GM23338 (cell line): ENCODE measurements at regions not wholly inside any gene's neighbourhood (a gene's known extent, or its start where the extent isn't known, plus 50 kb on each side); places are given as distances from the start of the nearest gene placed in this dataset.

Source experiments
- ATAC-seq: fragments of 200-7000 bp; cut with Tn5 transposase; 3 replicates; pipeline ENCODE4 v1.9.1; 2020
- DNase-seq: peaks from one replicate; pipeline ENCODE4 v3.0.0-alpha.2; 2015; ENCODE audit warnings: low spot score
- H2AFZ ChIP-seq: fragments of 200-600 bp; sonication (generic); 2 replicates; pipeline ENCODE4 v1.8.0; 2016; ENCODE audit warnings: antibody characterized with exemption, mild to moderate bottlenecking, moderate library complexity
- H3F3A ChIP-seq: fragments of 200-600 bp; sonication (generic); replicated peaks from 2 replicates; pipeline ENCODE4 v1.8.0; 2017; ENCODE audit warnings: antibody characterized with exemption, mixed run types, low read depth
- H3K27ac ChIP-seq: fragments of 200-600 bp; sonication (generic); 2 replicates; pipeline ENCODE4 v1.6.1; 2016; ENCODE audit warnings: low read depth
- H3K27me3 ChIP-seq: fragments of 200-600 bp; sonication (generic); 2 replicates; pipeline ENCODE4 v1.8.0; 2016; ENCODE audit warnings: mild to moderate bottlenecking, mixed run types, moderate library complexity; ENCODE audit not compliant: insufficient read depth
- H3K36me3 ChIP-seq: fragments of 200-600 bp; sonication (generic); 2 replicates; pipeline ENCODE4 v1.8.0; 2016; ENCODE audit warnings: mild to moderate bottlenecking; ENCODE audit not compliant: insufficient read depth
- H3K4me1 ChIP-seq: fragments of 200-600 bp; sonication (generic); 2 replicates; pipeline ENCODE4 v1.8.0; 2016; ENCODE audit warnings: mild to moderate bottlenecking, moderate library complexity; ENCODE audit not compliant: insufficient read depth
- H3K4me2 ChIP-seq: fragments of 200-600 bp; sonication (generic); 2 replicates; pipeline ENCODE4 v1.7.1; 2017; ENCODE audit warnings: mixed run types
- H3K4me3 ChIP-seq: fragments of 200-600 bp; sonication (generic); 2 replicates; pipeline ENCODE4 v1.6.1; 2016; ENCODE audit warnings: mixed run types
- H3K79me2 ChIP-seq: fragments of 200-600 bp; sonication (generic); replicated peaks from 2 replicates; pipeline ENCODE4 v1.8.0; 2017; ENCODE audit warnings: mild to moderate bottlenecking; ENCODE audit not compliant: insufficient read depth
- H3K9me2 ChIP-seq: fragments of 200-600 bp; sonication (generic); 2 replicates; pipeline ENCODE4 v1.8.0; 2017; ENCODE audit not compliant: insufficient read depth
- H4K20me1 ChIP-seq: fragments of 200-600 bp; sonication (generic); replicated peaks from 2 replicates; pipeline ENCODE4 v1.8.0; 2017; ENCODE audit warnings: mild to moderate bottlenecking; ENCODE audit not compliant: insufficient read depth
- H3K27ac Mint-ChIP-seq: 2 replicates; pipeline ENCODE4 v1.8.0; 2020; ENCODE audit warnings: inconsistent platforms, mild to moderate bottlenecking, moderate library complexity, mixed read lengths
- H3K27me3 Mint-ChIP-seq: 3 replicates; pipeline ENCODE4 v1.8.0; 2022; ENCODE audit warnings: low read depth, mild to moderate bottlenecking, moderate library complexity, mixed read lengths, inconsistent platforms; ENCODE audit not compliant: insufficient read depth, poor library complexity
- H3K36me3 Mint-ChIP-seq: 3 replicates; pipeline ENCODE4 v1.8.0; 2021; ENCODE audit warnings: low read depth, mild to moderate bottlenecking, inconsistent platforms, moderate library complexity, mixed read lengths
- H3K4me1 Mint-ChIP-seq: 3 replicates; pipeline ENCODE4 v1.8.0; 2020; ENCODE audit warnings: mild to moderate bottlenecking, inconsistent platforms, mixed read lengths
- H3K4me3 Mint-ChIP-seq: 3 replicates; pipeline ENCODE4 v1.8.0; 2021; ENCODE audit warnings: moderate library complexity, mild to moderate bottlenecking, inconsistent platforms, mixed read lengths
- H3K9me3 Mint-ChIP-seq: 3 replicates; pipeline ENCODE4 v1.8.0; 2020; ENCODE audit warnings: moderate library complexity, mild to moderate bottlenecking, inconsistent platforms, mixed read lengths
- EZH2 ChIP-seq: fragments of 200-600 bp; sonication (generic); IDR thresholded peaks from one replicate; pipeline ENCODE4 v1.8.0; 2017; ENCODE audit warnings: antibody characterized with exemption, mild to moderate bottlenecking, low read depth; ENCODE audit not compliant: unreplicated experiment
- EZH2phosphoT487 ChIP-seq: fragments of 200-600 bp; sonication (generic); IDR thresholded peaks from one replicate; pipeline ENCODE4 v1.8.1; 2018; ENCODE audit warnings: antibody characterized with exemption; ENCODE audit not compliant: unreplicated experiment
- JUNB ChIP-seq: IDR thresholded peaks from one replicate; pipeline ENCODE4 v1.6.1; 2016; ENCODE audit warnings: antibody characterized with exemption; ENCODE audit not compliant: unreplicated experiment
- POLR2AphosphoS5 ChIP-seq: IDR thresholded peaks from 2 replicates; pipeline ENCODE4 v1.6.1; 2016; ENCODE audit warnings: antibody characterized with exemption, low read depth
- REST ChIP-seq: IDR thresholded peaks from one replicate; pipeline ENCODE4 v1.6.1; 2018; ENCODE audit warnings: antibody characterized with exemption; ENCODE audit not compliant: unreplicated experiment
- ZNF114 ChIP-seq: fragments of 250-450 bp; sonication (Bioruptor Pico); IDR thresholded peaks from 2 replicates; pipeline ENCODE4 v1.5.0; 2020; ENCODE audit warnings: mild to moderate bottlenecking, moderate library complexity
- ZNF331 ChIP-seq: fragments of 250-450 bp; sonication (Bioruptor Pico); IDR thresholded peaks from 2 replicates; pipeline ENCODE4 v1.5.0; 2020; ENCODE audit warnings: low read depth, mild to moderate bottlenecking, moderate library complexity
- ZNF462 ChIP-seq: fragments of 250-450 bp; sonication (Bioruptor Pico); IDR thresholded peaks from 2 replicates; pipeline ENCODE4 v1.5.0; 2020; ENCODE audit warnings: mild to moderate bottlenecking, moderate library complexity
- TF ChIP-seq, protein P1 (sequence below), 2 experiments: fragments of 200-600 bp in 1 of 2; sonication (generic) in 1 of 2; conservative IDR thresholded peaks; 2 replicates each; pipeline versions ENCODE4 v1.5.1 to v1.6.1; 2016 to 2017; ENCODE audit warnings: antibody characterized with exemption in 2 of 2, low read depth in 2 of 2, mild to moderate bottlenecking in 2 of 2, moderate library complexity in 1 of 2

- no peak overlapping the region for H3K27ac ChIP-seq
- no peaks in the 10 kb centered on the region for H3K79me2 ChIP-seq
- H3K36me3 ChIP-seq = no peaks in the 10 kb centered on the region
- ATAC-seq (no peak), DNase-seq (no peak)
- H3K9me2 ChIP-seq = no peaks in the 10 kb centered on the region
- no peaks in the 10 kb centered on the region for H3K4me1 ChIP-seq
- Mint-ChIP-seq H3K9me3 (no peaks in the 10 kb centered on the region; the same call in 2 of the 3 replicates), H3K36me3 (no peaks in the 10 kb centered on the region), H3K4me3 (no peak overlapping the region), H3K27ac (no peak overlapping the region), H3K4me1 (no peaks in the 10 kb centered on the region), H3K27me3 (no peaks in the 10 kb centered on the region)
- no peak for TF ChIP-seq ZNF114 (CRISPR knock-in tag)
- no peak for TF ChIP-seq EZH2
- TF ChIP-seq, protein P1, sequence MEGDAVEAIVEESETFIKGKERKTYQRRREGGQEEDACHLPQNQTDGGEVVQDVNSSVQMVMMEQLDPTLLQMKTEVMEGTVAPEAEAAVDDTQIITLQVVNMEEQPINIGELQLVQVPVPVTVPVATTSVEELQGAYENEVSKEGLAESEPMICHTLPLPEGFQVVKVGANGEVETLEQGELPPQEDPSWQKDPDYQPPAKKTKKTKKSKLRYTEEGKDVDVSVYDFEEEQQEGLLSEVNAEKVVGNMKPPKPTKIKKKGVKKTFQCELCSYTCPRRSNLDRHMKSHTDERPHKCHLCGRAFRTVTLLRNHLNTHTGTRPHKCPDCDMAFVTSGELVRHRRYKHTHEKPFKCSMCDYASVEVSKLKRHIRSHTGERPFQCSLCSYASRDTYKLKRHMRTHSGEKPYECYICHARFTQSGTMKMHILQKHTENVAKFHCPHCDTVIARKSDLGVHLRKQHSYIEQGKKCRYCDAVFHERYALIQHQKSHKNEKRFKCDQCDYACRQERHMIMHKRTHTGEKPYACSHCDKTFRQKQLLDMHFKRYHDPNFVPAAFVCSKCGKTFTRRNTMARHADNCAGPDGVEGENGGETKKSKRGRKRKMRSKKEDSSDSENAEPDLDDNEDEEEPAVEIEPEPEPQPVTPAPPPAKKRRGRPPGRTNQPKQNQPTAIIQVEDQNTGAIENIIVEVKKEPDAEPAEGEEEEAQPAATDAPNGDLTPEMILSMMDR (conservative IDR thresholded peaks at IDR 0.05; ENCODE audit: low read depth in 2 of 2) = no peak
- no peak for TF ChIP-seq POLR2AphosphoS5
- TF ChIP-seq ZNF331 (CRISPR knock-in tag) = no peak
- no peak for TF ChIP-seq REST
- no peak for TF ChIP-seq EZH2phosphoT487
- TF ChIP-seq JUNB = no peak
- TF ChIP-seq ZNF462 (CRISPR knock-in tag) = no peak
- no peaks in the 10 kb centered on the region for H4K20me1 ChIP-seq
- 0 out of 2 replicates have a peak overlapping the region, but pooled peaks have one; percentile 4 for H2AFZ ChIP-seq
- no peak overlapping the region for H3K4me2 ChIP-seq
- H3K27me3 ChIP-seq = no peaks in the 10 kb centered on the region
- H3K4me3 ChIP-seq = no peak overlapping the region
- no peaks in the 10 kb centered on the region for H3F3A ChIP-seq
Measured at GRCh38 chr2:223418604-223419199, 183.5 kb downstream of the SCG2 start.
